Loucy (cell line): ENCODE measurements at regions not wholly inside any gene's neighbourhood (a gene's known extent, or its start where the extent isn't known, plus 50 kb on each side); places are given as distances from the start of the nearest gene placed in this dataset.

ENCODE experiments used
- H2AFZ ChIP-seq: fragments of 200-600 bp; sonication (generic); 2 replicates; pipeline ENCODE4 v1.6.0; 2016; ENCODE audit warnings: antibody characterized with exemption, mild to moderate bottlenecking, low read length, moderate library complexity
- H3F3A ChIP-seq: fragments of 200-600 bp; 2 replicates; pipeline ENCODE4 v1.6.0; 2016; ENCODE audit warnings: antibody characterized with exemption, low read depth, mild to moderate bottlenecking
- H3K27me3 ChIP-seq: fragments of 200-600 bp; sonication (generic); 2 replicates; pipeline ENCODE4 v1.6.1; 2014; ENCODE audit warnings: low read length, mild to moderate bottlenecking; ENCODE audit not compliant: insufficient read depth, poor library complexity, severe bottlenecking
- H3K36me3 ChIP-seq: fragments of 200-600 bp; sonication (generic); 2 replicates; pipeline ENCODE4 v1.6.1; 2016; ENCODE audit warnings: low read length; ENCODE audit not compliant: insufficient read depth
- H3K4me1 ChIP-seq: fragments of 200-600 bp; sonication (generic); 2 replicates; pipeline ENCODE4 v1.5.1; 2014; ENCODE audit warnings: low read length, mild to moderate bottlenecking; ENCODE audit not compliant: insufficient read depth, poor library complexity, severe bottlenecking
- H3K4me2 ChIP-seq: fragments of 200-600 bp; sonication (generic); 2 replicates; pipeline ENCODE4 v1.6.0; 2014; ENCODE audit warnings: antibody characterized with exemption, low read length, low read depth, mild to moderate bottlenecking; ENCODE audit not compliant: poor library complexity, severe bottlenecking
- H3K4me3 ChIP-seq: fragments of 200-600 bp; sonication (generic); 2 replicates; pipeline ENCODE4 v1.5.1; 2014; ENCODE audit warnings: low read length, mild to moderate bottlenecking, mixed read lengths; ENCODE audit not compliant: poor library complexity, severe bottlenecking
- H3K79me2 ChIP-seq: fragments of 200-600 bp; sonication (generic); 2 replicates; pipeline ENCODE4 v1.6.1; 2014; ENCODE audit warnings: low read length; ENCODE audit not compliant: insufficient read depth
- H3K9ac ChIP-seq: fragments of 200-600 bp; sonication (generic); 2 replicates; pipeline ENCODE4 v1.6.0; 2014; ENCODE audit warnings: mild to moderate bottlenecking, low read depth, low read length, moderate library complexity; ENCODE audit not compliant: poor library complexity, severe bottlenecking
- H3K9me2 ChIP-seq: fragments of 200-600 bp; sonication (generic); replicated peaks from 2 replicates; pipeline ENCODE4 v1.6.1; 2016; ENCODE audit warnings: low read depth, low read length, mixed read lengths
- H3K9me3 ChIP-seq: fragments of 200-600 bp; sonication (generic); 2 replicates; pipeline ENCODE4 v1.6.1; 2014; ENCODE audit warnings: mild to moderate bottlenecking, antibody characterized with exemption, low read length, low read depth; ENCODE audit not compliant: insufficient read depth
- H4K20me1 ChIP-seq: fragments of 200-600 bp; sonication (generic); 2 replicates; pipeline ENCODE4 v1.6.0; 2014; ENCODE audit warnings: antibody characterized with exemption, low read length, mild to moderate bottlenecking; ENCODE audit not compliant: insufficient read depth, poor library complexity, severe bottlenecking
- EZH2phosphoT487 ChIP-seq: fragments of 200-600 bp; IDR thresholded peaks from 2 replicates; pipeline ENCODE4 v1.6.1; 2018; ENCODE audit warnings: antibody characterized with exemption, mild to moderate bottlenecking, moderate library complexity, borderline replicate concordance
- TF ChIP-seq, protein P1 (sequence below): fragments of 200-600 bp; sonication (generic); conservative IDR thresholded peaks from 2 replicates; pipeline ENCODE4 v1.5.1; 2014; ENCODE audit warnings: mild to moderate bottlenecking, antibody characterized with exemption, low read length

GRCh38 chr2:238669046-238669445 is 178.8 kb upstream of the TWIST2 start:
- Histone ChIP-seq H3K4me3 (no peak overlapping the region), H3K4me2 (no peak overlapping the region), H3K9me3 (no peaks in the 10 kb centered on the region), H4K20me1 (no peaks in the 10 kb centered on the region), H3K27me3 (no peaks in the 10 kb centered on the region), H2AFZ (no peak overlapping the region), H3F3A (no peaks in the 10 kb centered on the region), H3K9me2 (no peaks in the 10 kb centered on the region), H3K9ac (no peak overlapping the region), H3K79me2 (no peaks in the 10 kb centered on the region), H3K36me3 (no peaks in the 10 kb centered on the region), H3K4me1 (no peaks in the 10 kb centered on the region)
- TF ChIP-seq EZH2phosphoT487, result no peak
- TF ChIP-seq, protein P1, sequence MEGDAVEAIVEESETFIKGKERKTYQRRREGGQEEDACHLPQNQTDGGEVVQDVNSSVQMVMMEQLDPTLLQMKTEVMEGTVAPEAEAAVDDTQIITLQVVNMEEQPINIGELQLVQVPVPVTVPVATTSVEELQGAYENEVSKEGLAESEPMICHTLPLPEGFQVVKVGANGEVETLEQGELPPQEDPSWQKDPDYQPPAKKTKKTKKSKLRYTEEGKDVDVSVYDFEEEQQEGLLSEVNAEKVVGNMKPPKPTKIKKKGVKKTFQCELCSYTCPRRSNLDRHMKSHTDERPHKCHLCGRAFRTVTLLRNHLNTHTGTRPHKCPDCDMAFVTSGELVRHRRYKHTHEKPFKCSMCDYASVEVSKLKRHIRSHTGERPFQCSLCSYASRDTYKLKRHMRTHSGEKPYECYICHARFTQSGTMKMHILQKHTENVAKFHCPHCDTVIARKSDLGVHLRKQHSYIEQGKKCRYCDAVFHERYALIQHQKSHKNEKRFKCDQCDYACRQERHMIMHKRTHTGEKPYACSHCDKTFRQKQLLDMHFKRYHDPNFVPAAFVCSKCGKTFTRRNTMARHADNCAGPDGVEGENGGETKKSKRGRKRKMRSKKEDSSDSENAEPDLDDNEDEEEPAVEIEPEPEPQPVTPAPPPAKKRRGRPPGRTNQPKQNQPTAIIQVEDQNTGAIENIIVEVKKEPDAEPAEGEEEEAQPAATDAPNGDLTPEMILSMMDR, result no peak

GRCh38 chr2:238669581-238670080 is 178.3 kb upstream of the TWIST2 start:
- no peak overlapping the region for H2AFZ ChIP-seq
- no peak overlapping the region for H3K4me2 ChIP-seq
- no peaks in the 10 kb centered on the region for H4K20me1 ChIP-seq
- H3K36me3 ChIP-seq, result no peaks in the 10 kb centered on the region
- TF ChIP-seq EZH2phosphoT487, result no peak
- TF ChIP-seq, protein P1, result no peak
- H3K4me3 ChIP-seq, result no peak overlapping the region
- H3K9me3 ChIP-seq, result no peaks in the 10 kb centered on the region
- H3K4me1 ChIP-seq, result no peaks in the 10 kb centered on the region
- H3F3A ChIP-seq, result no peaks in the 10 kb centered on the region
- H3K27me3 ChIP-seq, result no peaks in the 10 kb centered on the region
- H3K79me2 ChIP-seq, result no peaks in the 10 kb centered on the region
- H3K9me2 ChIP-seq, result no peaks in the 10 kb centered on the region
- H3K9ac ChIP-seq, result no peak overlapping the region

- no peaks in the 10 kb centered on the region for H3K36me3 ChIP-seq
- H4K20me1 ChIP-seq, result no peaks in the 10 kb centered on the region
- no peak overlapping the region for H3K4me3 ChIP-seq
- no peaks in the 10 kb centered on the region for H3K9me3 ChIP-seq
- H3F3A ChIP-seq, result no peaks in the 10 kb centered on the region
- no peaks in the 10 kb centered on the region for H3K4me1 ChIP-seq
- H3K4me2 ChIP-seq, result no peak overlapping the region
- H3K27me3 ChIP-seq, result no peaks in the 10 kb centered on the region
- no peaks in the 10 kb centered on the region for H3K79me2 ChIP-seq
- no peaks in the 10 kb centered on the region for H3K9me2 ChIP-seq
- no peak for TF ChIP-seq EZH2phosphoT487
- TF ChIP-seq, protein P1, result no peak
- H3K9ac ChIP-seq, result no peak overlapping the region
- H2AFZ ChIP-seq, result no peak overlapping the region
Observed at GRCh38 chr2:238670111-238670585, 177.7 kb upstream of the TWIST2 start.
